Body of pancreas (tissue), 4 donors: ENCODE measurements at regions not wholly inside any gene's neighbourhood (a gene's known extent, or its start where the extent isn't known, plus 50 kb on each side); places are given as distances from the start of the nearest gene placed in this dataset.

Experiments
- POLR2A ChIP-seq, 3 donors: fragments of 450-650 bp; IDR thresholded peaks; one replicate each; pipeline ENCODE4 v1.6.1; 2016; ENCODE audit warnings: antibody characterized with exemption in 3 of 3, mild to moderate bottlenecking in 2 of 3
- TF ChIP-seq, protein P1 (sequence below), 7 experiments: fragments of 450-650 bp in 4 of 7; fragments of 200-600 bp in 3 of 7; sonication (generic) in 3 of 7; IDR thresholded peaks; one replicate each; pipeline ENCODE4 v1.5.1; 2016 to 2019; ENCODE audit warnings: antibody characterized with exemption in 7 of 7

DNA sequence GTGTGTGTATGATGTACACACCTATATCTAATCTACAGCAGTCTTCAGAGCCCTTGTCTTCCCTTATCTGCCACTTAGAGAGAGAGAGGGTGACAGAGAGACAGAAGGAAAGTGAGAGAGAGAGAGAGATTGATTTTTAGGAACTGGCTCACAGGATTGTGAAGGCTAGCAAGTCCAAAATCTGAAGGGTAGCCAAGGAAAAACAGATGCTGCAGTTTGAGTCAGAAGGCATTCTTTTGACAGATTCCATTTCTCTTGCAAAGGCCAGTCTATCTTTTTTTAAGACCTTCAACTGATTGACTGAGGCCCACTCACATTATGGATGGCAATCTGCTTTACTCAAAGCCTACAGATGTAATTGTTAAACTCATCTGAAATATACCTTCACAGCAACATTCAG lies 664.0 kb upstream of the IGFBP7 start:
- no peak for TF ChIP-seq POLR2A (IDR thresholded peaks at IDR 0.05)
- TF ChIP-seq, protein P1, sequence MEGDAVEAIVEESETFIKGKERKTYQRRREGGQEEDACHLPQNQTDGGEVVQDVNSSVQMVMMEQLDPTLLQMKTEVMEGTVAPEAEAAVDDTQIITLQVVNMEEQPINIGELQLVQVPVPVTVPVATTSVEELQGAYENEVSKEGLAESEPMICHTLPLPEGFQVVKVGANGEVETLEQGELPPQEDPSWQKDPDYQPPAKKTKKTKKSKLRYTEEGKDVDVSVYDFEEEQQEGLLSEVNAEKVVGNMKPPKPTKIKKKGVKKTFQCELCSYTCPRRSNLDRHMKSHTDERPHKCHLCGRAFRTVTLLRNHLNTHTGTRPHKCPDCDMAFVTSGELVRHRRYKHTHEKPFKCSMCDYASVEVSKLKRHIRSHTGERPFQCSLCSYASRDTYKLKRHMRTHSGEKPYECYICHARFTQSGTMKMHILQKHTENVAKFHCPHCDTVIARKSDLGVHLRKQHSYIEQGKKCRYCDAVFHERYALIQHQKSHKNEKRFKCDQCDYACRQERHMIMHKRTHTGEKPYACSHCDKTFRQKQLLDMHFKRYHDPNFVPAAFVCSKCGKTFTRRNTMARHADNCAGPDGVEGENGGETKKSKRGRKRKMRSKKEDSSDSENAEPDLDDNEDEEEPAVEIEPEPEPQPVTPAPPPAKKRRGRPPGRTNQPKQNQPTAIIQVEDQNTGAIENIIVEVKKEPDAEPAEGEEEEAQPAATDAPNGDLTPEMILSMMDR (IDR thresholded peaks at IDR 0.05), result no peak
